Suprapubic skin (tissue), 4 donors: ENCODE measurements at regions not wholly inside any gene's neighbourhood (a gene's known extent, or its start where the extent isn't known, plus 50 kb on each side); places are given as distances from the start of the nearest gene placed in this dataset.

Experiments
- CTCF ChIP-seq, 2 donors: fragments of 200-600 bp in 1 of 2; fragments of 450-650 bp in 1 of 2; sonication (generic) in 1 of 2; IDR thresholded peaks; one replicate each; pipeline ENCODE4 v1.5.1; 2016 to 2019; ENCODE audit warnings: antibody characterized with exemption in 2 of 2, mild to moderate bottlenecking in 1 of 2, moderate library complexity in 1 of 2
- POLR2A ChIP-seq, 2 donors: fragments of 450-650 bp; IDR thresholded peaks; one replicate each; pipeline ENCODE4 v1.6.1; 2017; ENCODE audit warnings: antibody characterized with exemption in 2 of 2, mild to moderate bottlenecking in 2 of 2, moderate library complexity in 2 of 2
- POLR2AphosphoS5 ChIP-seq, 3 donors: sonication (generic); formaldehyde crosslinking; IDR thresholded peaks; one replicate each; pipeline ENCODE4 v1.6.1; 2017; ENCODE audit warnings: antibody characterized with exemption in 3 of 3

GRCh38 chr5:57642066-57642465 is 159.5 kb upstream of the ACTBL2 start:
- TF ChIP-seq POLR2AphosphoS5 (IDR thresholded peaks at IDR 0.05) (no peak), CTCF (IDR thresholded peaks at IDR 0.05) (no peak), POLR2A (IDR thresholded peaks at IDR 0.05) (no peak)
